KMS-11 (cell line): ENCODE measurements at regions not wholly inside any gene's neighbourhood (a gene's known extent, or its start where the extent isn't known, plus 50 kb on each side); places are given as distances from the start of the nearest gene placed in this dataset.

Experiments used
- H2AFZ ChIP-seq: fragments of 200-600 bp; sonication (generic); 2 replicates; pipeline ENCODE4 v1.6.1; 2016; ENCODE audit warnings: antibody characterized with exemption, mixed run types, low read depth
- H3K27ac ChIP-seq: fragments of 200-600 bp; sonication (generic); 2 replicates; pipeline ENCODE4 v1.6.1; 2016; ENCODE audit warnings: mild to moderate bottlenecking, mixed run types
- H3K27me3 ChIP-seq: fragments of 200-600 bp; sonication (generic); 2 replicates; pipeline ENCODE4 v1.6.1; 2017; ENCODE audit warnings: mild to moderate bottlenecking, low read depth, mixed run types, moderate library complexity; ENCODE audit not compliant: insufficient read depth
- H3K36me3 ChIP-seq: fragments of 200-600 bp; sonication (generic); 2 replicates; pipeline ENCODE4 v1.6.1; 2017; ENCODE audit warnings: mild to moderate bottlenecking, mixed run types; ENCODE audit not compliant: insufficient read depth
- H3K4me1 ChIP-seq: fragments of 200-600 bp; sonication (generic); 2 replicates; pipeline ENCODE4 v1.6.1; 2016; ENCODE audit warnings: mild to moderate bottlenecking, low read depth, mixed run types; ENCODE audit not compliant: poor library complexity, severe bottlenecking
- H3K4me2 ChIP-seq: fragments of 200-600 bp; sonication (generic); 2 replicates; pipeline ENCODE4 v1.7.0; 2016; ENCODE audit warnings: mild to moderate bottlenecking, mixed run types
- H3K4me3 ChIP-seq: fragments of 200-600 bp; sonication (generic); IDR thresholded peaks from 2 replicates; pipeline ENCODE4 v1.6.1; 2017; ENCODE audit warnings: low read depth, low read length, mixed read lengths; ENCODE audit not compliant: insufficient read depth
- H3K79me2 ChIP-seq: fragments of 200-600 bp; sonication (generic); 2 replicates; pipeline ENCODE4 v1.6.1; 2016; ENCODE audit warnings: low read depth, mixed run types; ENCODE audit not compliant: insufficient read depth
- H3K9ac ChIP-seq: fragments of 200-600 bp; sonication (generic); 2 replicates; pipeline ENCODE4 v1.6.1; 2016; ENCODE audit warnings: mild to moderate bottlenecking, mixed run types
- H4K20me1 ChIP-seq: fragments of 200-600 bp; sonication (generic); 2 replicates; pipeline ENCODE4 v1.6.1; 2016; ENCODE audit warnings: mild to moderate bottlenecking, mixed run types; ENCODE audit not compliant: insufficient read depth
- CTCF ChIP-seq: fragments of 200-600 bp; sonication (generic); conservative IDR thresholded peaks from 2 replicates; pipeline ENCODE4 v1.6.1; 2017; ENCODE audit warnings: low read depth, mild to moderate bottlenecking, antibody characterized with exemption, low read length, moderate library complexity, mixed read lengths

GRCh38 chr6:12417191-12417590 lies 127.0 kb downstream of the EDN1 start:
- H3K27ac ChIP-seq: no peak overlapping the region
- no peaks in the 10 kb centered on the region for H3K4me1 ChIP-seq
- no peak overlapping the region for H3K4me2 ChIP-seq
- no peak overlapping the region for H3K4me3 ChIP-seq
- H2AFZ ChIP-seq: no peak overlapping the region
- no peak overlapping the region for H3K9ac ChIP-seq
- H3K27me3 ChIP-seq: no peaks in the 10 kb centered on the region
- no peak for TF ChIP-seq CTCF
- H4K20me1 ChIP-seq: no peaks in the 10 kb centered on the region
- H3K79me2 ChIP-seq: no peaks in the 10 kb centered on the region
- no peaks in the 10 kb centered on the region for H3K36me3 ChIP-seq

DNA sequence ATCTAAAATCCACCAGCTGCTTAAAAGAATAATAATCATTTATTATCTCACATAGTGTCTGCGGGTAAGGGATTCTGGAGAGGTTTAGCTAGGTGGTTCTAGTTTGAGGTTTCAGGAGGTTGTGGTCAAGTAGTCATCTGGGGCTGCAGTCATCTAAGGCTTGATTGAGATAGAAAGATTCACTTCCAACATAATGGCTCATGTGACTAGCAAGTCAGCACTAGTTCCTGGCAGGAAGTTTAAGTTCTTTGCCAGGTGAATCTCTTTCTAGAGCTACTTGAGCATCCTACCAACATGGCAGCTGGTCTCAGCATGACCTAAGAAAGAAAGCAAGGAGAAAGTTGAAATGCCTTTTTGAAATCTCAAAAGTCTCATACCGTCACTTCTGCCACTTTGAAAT lies 128.8 kb downstream of the EDN1 start:
- no peaks in the 10 kb centered on the region for H4K20me1 ChIP-seq
- H3K4me1 ChIP-seq: no peaks in the 10 kb centered on the region
- no peak overlapping the region for H3K27ac ChIP-seq
- H3K36me3 ChIP-seq: no peaks in the 10 kb centered on the region
- TF ChIP-seq CTCF: no peak
- no peak overlapping the region for H3K4me2 ChIP-seq
- no peak overlapping the region for H2AFZ ChIP-seq
- no peaks in the 10 kb centered on the region for H3K79me2 ChIP-seq
- no peaks in the 10 kb centered on the region for H3K27me3 ChIP-seq
- no peak overlapping the region for H3K9ac ChIP-seq
- H3K4me3 ChIP-seq: no peak overlapping the region

DNA sequence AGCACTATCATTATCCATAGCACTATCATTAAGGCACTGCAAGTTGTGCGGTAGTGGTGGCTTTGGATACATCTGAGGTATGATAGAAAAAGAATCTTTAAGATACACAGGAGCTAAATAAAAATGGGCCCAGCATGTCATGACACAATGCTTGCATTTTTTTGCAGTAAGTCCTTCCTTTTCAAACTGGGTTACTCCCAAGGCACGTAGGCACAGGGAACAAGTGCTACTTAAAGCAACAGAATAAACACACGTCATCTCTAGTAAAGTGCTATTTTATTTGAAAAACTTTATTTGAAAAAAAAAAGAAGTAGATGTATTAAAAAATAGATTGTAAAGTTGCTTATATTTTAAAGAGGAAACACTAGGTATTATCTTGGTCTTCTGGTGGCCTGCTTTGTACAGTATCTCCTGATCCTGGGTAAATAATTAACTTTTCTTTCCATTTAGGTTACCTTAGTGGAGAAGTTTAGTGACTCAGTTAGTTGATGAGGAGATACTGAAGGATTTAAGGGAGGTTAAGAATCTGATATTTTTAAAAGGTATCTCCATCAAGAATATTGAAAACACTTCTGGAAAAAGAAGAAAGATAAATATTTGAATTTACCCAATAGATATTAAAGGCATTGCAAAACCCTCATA lies 129.6 kb downstream of the EDN1 start:
- Histone ChIP-seq H3K4me3 (no peak overlapping the region), H3K79me2 (no peaks in the 10 kb centered on the region), H3K9ac (no peak overlapping the region), H3K4me1 (no peaks in the 10 kb centered on the region), H4K20me1 (no peaks in the 10 kb centered on the region), H3K27me3 (no peaks in the 10 kb centered on the region), H3K27ac (no peak overlapping the region), H2AFZ (no peak overlapping the region), H3K36me3 (no peaks in the 10 kb centered on the region), H3K4me2 (no peak overlapping the region)
- no peak for TF ChIP-seq CTCF

DNA sequence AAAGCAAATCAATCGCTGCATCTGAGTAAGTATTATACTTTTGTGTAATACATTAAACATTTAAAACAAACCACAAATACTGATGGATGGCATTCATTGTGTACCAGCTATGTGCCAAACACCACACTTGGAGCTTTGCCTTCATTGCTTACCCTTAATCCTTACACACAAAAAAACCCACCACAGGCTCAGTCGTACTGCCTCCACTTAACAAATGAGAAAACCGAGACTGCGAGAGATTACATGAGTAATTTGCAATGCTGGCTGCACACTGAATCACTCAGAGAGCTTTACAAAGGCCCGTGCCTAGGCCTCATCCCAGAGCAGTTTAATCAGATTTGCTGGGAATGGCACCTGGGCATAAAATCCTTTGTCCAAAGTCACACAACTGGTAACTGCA lies 130.5 kb downstream of the EDN1 start:
- Histone ChIP-seq H3K79me2 (no peaks in the 10 kb centered on the region), H2AFZ (no peak overlapping the region), H4K20me1 (no peaks in the 10 kb centered on the region), H3K36me3 (no peaks in the 10 kb centered on the region), H3K4me2 (no peak overlapping the region), H3K27me3 (no peaks in the 10 kb centered on the region), H3K9ac (no peak overlapping the region), H3K4me1 (no peaks in the 10 kb centered on the region), H3K4me3 (no peak overlapping the region), H3K27ac (no peak overlapping the region)
- no peak for TF ChIP-seq CTCF
